ENCODE measurements at regions not wholly inside any gene's neighbourhood (a gene's known extent, or its start where the extent isn't known, plus 50 kb on each side); places are given as distances from the start of the nearest gene placed in this dataset.

- Histone ChIP-seq H3K27ac (ENCODE audit: low read length) (no peak overlapping the region), H2AFZ (ENCODE audit: low read length) (no peak overlapping the region), H3K9ac (ENCODE audit: low read length) (no peak overlapping the region), H3K4me3 (ENCODE audit: low read length) (no peak overlapping the region), H3K9me3 (ENCODE audit: low read length) (no peaks in the 10 kb centered on the region), H3F3A (ENCODE audit: low read length, unreplicated experiment) (no peaks in the 10 kb centered on the region), H3K79me2 (ENCODE audit: low read length) (no peaks in the 10 kb centered on the region), H3K27me3 (ENCODE audit: low read length) (peaks cover 57% of the 10 kb centered on the region), H3K36me3 (ENCODE audit: low read depth, low read length) (no peaks in the 10 kb centered on the region), H4K20me1 (ENCODE audit: low read length) (no peaks in the 10 kb centered on the region), H3K4me2 (ENCODE audit: low read length) (no peak overlapping the region), H3K9me2 (replicated peaks; ENCODE audit: low read length) (no peaks in the 10 kb centered on the region), H3K4me1 (ENCODE audit: insufficient read depth, low read length) (no peaks in the 10 kb centered on the region)
- intact Hi-C loops (cut with micrococcal nuclease) = no loop called here
- ChIA-PET CTCF (no interaction called here), POLR2A (ENCODE audit: unreplicated experiment) (no interaction called here)
- ATAC-seq (no peak), DNase-seq (no peak)
- TF ChIP-seq EZH2phosphoT487 (IDR thresholded peaks at IDR 0.05; ENCODE audit: borderline replicate concordance, low read length) (no peak), CTCF (conservative IDR thresholded peaks at IDR 0.05; ENCODE audit: low read depth, low read length) (no peak), EZH2 (IDR thresholded peaks at IDR 0.05; ENCODE audit: low read length, unreplicated experiment) (no peak)
- no TSS peak for BruUV-seq (replicated peaks)
These were observed 69.9 kb upstream of the BACE2 start for GRCh38 chr21:41098076-41098475.

GRCh38 chr21:41098481-41099042, 69.4 kb upstream of the BACE2 start:
- intact Hi-C loops (cut with micrococcal nuclease) = no loop called here
- BruUV-seq (replicated peaks) = no TSS peak
- Histone ChIP-seq H3F3A (ENCODE audit: low read length, unreplicated experiment) (no peaks in the 10 kb centered on the region), H2AFZ (ENCODE audit: low read length) (no peak overlapping the region), H3K9me2 (replicated peaks; ENCODE audit: low read length) (no peaks in the 10 kb centered on the region), H3K4me1 (ENCODE audit: insufficient read depth, low read length) (no peaks in the 10 kb centered on the region), H3K36me3 (ENCODE audit: low read depth, low read length) (no peaks in the 10 kb centered on the region), H3K27me3 (ENCODE audit: low read length) (peaks cover 57% of the 10 kb centered on the region), H3K27ac (ENCODE audit: low read length) (no peak overlapping the region), H3K9ac (ENCODE audit: low read length) (no peak overlapping the region), H3K4me2 (ENCODE audit: low read length) (no peak overlapping the region), H3K9me3 (ENCODE audit: low read length) (no peaks in the 10 kb centered on the region), H3K79me2 (ENCODE audit: low read length) (no peaks in the 10 kb centered on the region), H4K20me1 (ENCODE audit: low read length) (no peaks in the 10 kb centered on the region), H3K4me3 (ENCODE audit: low read length) (no peak overlapping the region)
- ATAC-seq = no peak
- no peak for DNase-seq
- ChIA-PET POLR2A (ENCODE audit: unreplicated experiment) (no interaction called here), CTCF (no interaction called here)
- TF ChIP-seq EZH2 (IDR thresholded peaks at IDR 0.05; ENCODE audit: low read length, unreplicated experiment) = no peak
- no peak for TF ChIP-seq CTCF (conservative IDR thresholded peaks at IDR 0.05; ENCODE audit: low read depth, low read length)
- TF ChIP-seq EZH2phosphoT487 (IDR thresholded peaks at IDR 0.05; ENCODE audit: borderline replicate concordance, low read length) = no peak

- Histone ChIP-seq H3K79me2 (ENCODE audit: low read length) (no peaks in the 10 kb centered on the region), H3K27ac (ENCODE audit: low read length) (no peak overlapping the region), H3K4me1 (ENCODE audit: insufficient read depth, low read length) (no peaks in the 10 kb centered on the region), H3K9me3 (ENCODE audit: low read length) (no peaks in the 10 kb centered on the region), H3K27me3 (ENCODE audit: low read length) (peaks cover 67% of the 10 kb centered on the region), H2AFZ (ENCODE audit: low read length) (no peak overlapping the region), H3K4me2 (ENCODE audit: low read length) (no peak overlapping the region), H3K36me3 (ENCODE audit: low read depth, low read length) (no peaks in the 10 kb centered on the region), H3K9me2 (replicated peaks; ENCODE audit: low read length) (no peaks in the 10 kb centered on the region), H4K20me1 (ENCODE audit: low read length) (no peaks in the 10 kb centered on the region), H3K4me3 (ENCODE audit: low read length) (no peak overlapping the region), H3F3A (ENCODE audit: low read length, unreplicated experiment) (no peaks in the 10 kb centered on the region), H3K9ac (ENCODE audit: low read length) (no peak overlapping the region)
- POLR2A ChIA-PET (ENCODE audit: unreplicated experiment) = no interaction called here
- no peak for TF ChIP-seq EZH2phosphoT487 (IDR thresholded peaks at IDR 0.05; ENCODE audit: borderline replicate concordance, low read length)
- no peak for DNase-seq
- no peak for ATAC-seq
- CTCF ChIA-PET = no interaction called here
- intact Hi-C loops (cut with micrococcal nuclease) = no loop called here
- BruUV-seq (replicated peaks) = no TSS peak
These were observed 67.0 kb upstream of the BACE2 start for GRCh38 chr21:41100826-41101550.

Measured in PC-3 (cell line).